CD1c-positive myeloid dendritic cell (primary cell): ENCODE measurements at regions not wholly inside any gene's neighbourhood (a gene's known extent, or its start where the extent isn't known, plus 50 kb on each side); places are given as distances from the start of the nearest gene placed in this dataset.

Experiments used
- DNase-seq: peaks from one replicate; pipeline ENCODE4 v3.0.0-alpha.2; 2016; ENCODE audit errors: extremely low spot score

- DNase-seq: no peak
These were observed 1074.0 kb downstream of the CDH11 start for GRCh38 chr16:64047878-64048277.

DNA sequence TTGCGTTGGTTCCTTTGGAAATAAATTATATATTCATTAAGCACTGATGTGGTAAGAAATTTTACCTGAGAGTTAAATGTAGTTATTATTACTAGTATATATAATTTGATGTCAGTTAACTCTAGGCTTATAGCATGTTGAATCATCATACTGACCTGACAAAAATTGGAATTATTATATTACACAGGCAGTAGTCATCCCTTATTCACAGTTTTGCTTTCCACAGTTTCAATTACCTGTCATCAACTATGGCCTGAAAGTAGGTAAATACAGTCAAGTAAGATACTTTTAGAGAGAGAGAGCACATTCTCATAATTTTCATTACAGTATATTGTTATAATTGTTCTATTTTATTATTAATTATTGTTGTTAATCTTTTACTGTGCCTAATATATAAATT is 1074.7 kb downstream of the CDH11 start:
- no peak for DNase-seq

GRCh38 chr16:64035337-64035736 is 1086.5 kb downstream of the CDH11 start:
- no peak for DNase-seq

DNA sequence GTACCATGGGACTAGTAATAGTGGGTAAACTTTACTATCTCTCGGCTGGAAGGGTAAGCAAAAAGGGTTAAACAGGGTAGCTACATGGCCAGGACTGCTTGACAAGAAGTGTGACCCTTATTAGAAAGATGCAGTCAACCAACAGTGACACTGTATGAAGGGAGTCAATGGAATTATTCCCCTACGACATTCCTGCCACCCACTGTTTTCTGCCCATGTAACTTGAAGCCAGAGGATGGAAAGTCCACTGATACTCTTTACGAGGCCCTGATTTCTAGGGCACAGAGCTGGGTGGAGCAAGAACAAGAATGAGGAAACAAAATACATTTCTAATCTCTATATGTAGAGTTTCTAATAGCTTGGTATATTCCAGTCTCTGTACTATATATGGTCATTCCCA is 1102.5 kb downstream of the CDH11 start:
- DNase-seq: no peak

GRCh38 chr16:64017796-64018195 is 1104.1 kb downstream of the CDH11 start:
- DNase-seq: no peak

DNA sequence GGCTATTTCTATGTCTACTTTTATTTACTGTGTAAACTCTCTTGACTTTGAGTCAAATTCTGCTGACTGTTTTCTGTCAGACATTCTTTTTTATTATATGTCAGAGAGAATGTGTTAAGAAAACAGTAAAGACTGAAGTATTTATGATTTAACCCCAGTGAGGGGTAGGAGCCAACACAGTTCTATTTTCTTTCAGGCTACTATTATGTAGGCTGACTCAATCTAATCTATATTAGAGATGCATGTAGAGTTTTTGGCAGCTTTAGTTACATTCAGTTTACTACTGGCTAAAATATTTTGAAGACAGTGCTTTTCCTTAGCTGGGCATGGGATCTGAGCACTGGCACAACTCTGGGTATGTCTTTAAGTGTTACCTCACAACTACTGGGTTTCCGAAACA is 1108.0 kb downstream of the CDH11 start:
- no peak for DNase-seq

- no peak for DNase-seq
These were observed 1109.7 kb downstream of the CDH11 start for GRCh38 chr16:64012166-64012565.

GRCh38 chr16:64011650-64012049 is 1110.2 kb downstream of the CDH11 start:
- no peak for DNase-seq

- no peak for DNase-seq
These were observed 1113.7 kb downstream of the CDH11 start for GRCh38 chr16:64008131-64008530.

DNA sequence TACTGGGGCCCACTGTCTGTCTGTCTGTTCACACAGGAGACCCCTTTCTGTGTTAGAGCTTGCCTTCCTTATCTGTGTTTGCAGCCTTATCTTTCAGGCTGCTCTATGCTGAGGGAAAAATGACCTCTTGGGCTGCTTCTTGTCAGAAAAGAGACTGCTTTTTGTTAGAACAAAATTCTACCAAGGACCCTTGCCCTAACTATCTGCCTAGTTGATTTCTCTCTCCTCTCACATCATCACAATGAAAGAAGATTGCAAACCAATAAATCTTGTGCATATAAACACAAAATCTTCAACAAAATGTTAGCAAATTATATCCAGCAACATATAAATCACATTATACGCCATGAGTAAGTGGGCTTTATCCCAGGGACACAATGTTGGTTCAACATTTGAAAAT is 1117.7 kb downstream of the CDH11 start:
- no peak for DNase-seq

DNA sequence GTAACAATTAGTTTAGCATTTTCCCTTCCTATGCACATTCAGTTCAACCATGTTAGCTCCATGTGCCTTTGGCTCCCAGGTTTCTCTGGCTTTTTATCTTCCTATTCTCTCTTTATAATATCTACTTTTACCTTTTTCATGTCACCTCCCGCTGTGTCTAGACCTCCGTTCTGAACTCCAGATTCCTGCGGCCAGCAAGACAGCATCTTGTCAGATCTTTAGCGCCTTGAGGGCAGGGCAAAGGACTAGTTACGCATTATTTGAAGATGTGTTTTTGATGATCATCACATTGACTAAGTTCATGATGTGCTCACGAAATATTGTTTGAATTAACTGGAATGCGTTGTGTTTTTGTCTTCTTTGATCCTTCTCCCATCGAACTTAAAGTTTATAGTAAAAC is 1126.8 kb downstream of the CDH11 start:
- no peak for DNase-seq

GRCh38 chr16:63983401-63983800 is 1138.5 kb downstream of the CDH11 start:
- no peak for DNase-seq

DNA sequence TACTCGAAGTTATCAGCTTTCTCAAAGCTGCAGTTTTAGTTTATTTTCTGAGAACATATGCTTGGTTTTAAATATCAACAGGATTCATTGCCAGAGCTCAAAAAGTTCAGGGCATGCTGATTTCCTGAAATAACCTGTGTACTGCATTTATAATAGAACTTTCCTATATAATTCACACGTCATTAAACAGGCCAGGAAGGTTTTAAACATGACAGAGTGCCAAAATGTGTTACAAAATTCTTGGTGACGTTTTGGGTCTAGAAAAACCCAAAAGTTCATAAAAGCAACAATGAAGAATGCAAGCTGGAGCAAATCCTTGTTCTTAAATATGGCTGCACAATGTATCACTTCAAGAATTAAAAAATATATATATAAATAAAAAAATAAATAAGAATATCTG is 1139.1 kb downstream of the CDH11 start:
- no peak for DNase-seq

GRCh38 chr16:63982110-63982509 is 1139.8 kb downstream of the CDH11 start:
- no peak for DNase-seq

DNA sequence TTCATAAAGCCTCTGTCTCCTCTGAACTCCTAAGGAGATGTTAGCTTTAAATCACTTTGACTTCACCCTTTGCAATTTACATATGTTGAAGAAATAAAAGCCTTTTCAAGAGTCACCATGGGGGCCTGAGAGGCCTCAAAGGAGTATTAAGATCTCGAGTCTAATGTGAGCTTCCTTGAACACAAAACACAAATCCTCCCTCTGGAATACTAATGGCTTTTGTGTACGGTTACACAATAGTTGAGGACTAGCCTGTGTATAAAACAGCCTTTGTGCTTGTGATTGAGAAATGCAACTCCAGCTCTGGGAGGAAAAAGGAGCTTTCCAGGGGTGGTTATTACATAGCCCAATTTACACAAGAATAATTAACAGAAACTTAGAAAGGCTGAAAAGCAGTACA is 1140.2 kb downstream of the CDH11 start:
- DNase-seq: no peak

- DNase-seq: no peak
These were observed 1141.1 kb downstream of the CDH11 start for GRCh38 chr16:63980763-63981162.

DNA sequence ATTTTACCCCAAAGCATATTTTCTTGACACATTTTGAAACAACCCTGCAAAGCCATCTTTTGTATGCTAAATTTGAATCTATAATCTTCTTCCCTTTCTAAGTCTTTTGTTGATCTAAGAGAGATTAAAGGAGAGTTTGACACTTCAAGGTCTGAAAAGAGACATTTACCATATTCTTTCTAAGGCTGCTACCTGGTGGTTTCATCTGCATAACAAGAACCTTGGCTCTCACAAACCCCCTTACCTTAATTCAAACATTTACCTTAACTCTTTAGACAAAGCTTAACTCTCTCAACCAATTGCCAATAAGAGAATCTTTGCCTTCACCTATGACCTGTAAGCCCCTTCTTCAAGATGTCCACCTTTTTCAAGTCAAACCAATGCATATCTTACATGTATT is 1143.6 kb downstream of the CDH11 start:
- no peak for DNase-seq

- no peak for DNase-seq
These were observed 1145.5 kb downstream of the CDH11 start for GRCh38 chr16:63976345-63976744.

DNA sequence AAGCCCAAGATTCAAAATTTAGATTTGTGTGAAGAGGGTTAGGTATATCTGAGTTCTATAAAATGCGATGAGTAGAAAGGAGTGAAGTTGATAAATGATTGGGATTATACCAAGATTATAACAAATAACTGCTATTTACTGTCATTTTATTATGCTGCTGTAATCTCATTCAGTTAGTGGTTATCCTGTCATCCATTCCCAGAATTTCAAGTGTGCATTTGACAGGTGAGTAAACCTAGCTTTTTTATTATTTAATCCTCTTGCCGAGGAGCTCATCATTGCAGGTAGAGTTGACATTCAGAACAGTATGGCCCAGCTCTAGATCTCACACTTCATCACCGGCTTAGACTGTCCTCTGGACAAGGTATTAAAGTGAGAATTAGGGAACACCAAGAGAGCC is 1146.2 kb downstream of the CDH11 start:
- DNase-seq: no peak

DNA sequence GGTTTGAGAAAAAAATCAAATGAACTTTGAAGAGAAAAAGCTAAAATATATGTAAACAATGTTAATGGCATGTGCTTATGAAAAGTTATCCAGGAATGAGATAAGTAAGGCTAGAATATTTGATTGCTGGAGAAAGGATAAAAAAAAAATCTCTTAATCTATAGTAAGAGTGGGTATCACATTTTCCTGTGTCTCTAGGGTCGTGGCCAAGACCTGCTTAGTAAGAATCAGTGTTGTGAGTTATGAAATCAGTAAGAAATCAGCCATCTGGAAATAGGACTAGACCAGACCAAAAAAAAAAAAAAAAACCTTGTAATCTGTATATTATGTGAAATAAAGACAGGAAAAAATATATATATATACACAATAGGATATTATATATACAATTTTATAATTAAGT is 1153.9 kb downstream of the CDH11 start:
- no peak for DNase-seq

DNA sequence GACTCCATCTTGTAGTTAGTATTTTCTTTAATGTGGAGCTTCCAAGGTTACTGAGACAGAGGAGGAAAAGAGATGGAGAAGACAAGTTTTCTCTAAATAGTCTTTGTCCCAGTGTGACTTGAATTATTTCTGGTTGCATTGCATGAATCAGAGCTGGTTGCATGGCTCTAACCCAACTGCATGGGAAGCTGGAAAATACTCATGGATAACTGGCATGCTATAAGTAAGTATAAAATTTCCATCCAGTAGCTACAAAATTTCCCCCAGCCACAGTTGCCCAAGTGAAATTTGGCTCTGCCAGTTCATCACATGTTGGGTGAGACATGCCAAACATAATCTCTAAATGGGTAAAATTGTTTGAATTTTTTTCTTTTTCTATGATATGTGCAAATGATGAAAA is 1161.5 kb downstream of the CDH11 start:
- DNase-seq: no peak

GRCh38 chr16:63947022-63947421 is 1174.8 kb downstream of the CDH11 start:
- no peak for DNase-seq

GRCh38 chr16:63945806-63946205 is 1176.1 kb downstream of the CDH11 start:
- DNase-seq: no peak

GRCh38 chr16:63943566-63943965 is 1178.3 kb downstream of the CDH11 start:
- DNase-seq: no peak

GRCh38 chr16:63938661-63939060 is 1183.2 kb downstream of the CDH11 start:
- no peak for DNase-seq
